ENCODE measurements at regions not wholly inside any gene's neighbourhood (a gene's known extent, or its start where the extent isn't known, plus 50 kb on each side); places are given as distances from the start of the nearest gene placed in this dataset.

GRCh38 chr2:75356865-75357264 lies 157.5 kb upstream of the TACR1 start:
- Histone ChIP-seq H3K9me3 (no peaks in the 10 kb centered on the region), H3K36me3 (no peaks in the 10 kb centered on the region), H3K4me3 (ENCODE audit: low read depth in 1 of 2, low read length in 1 of 2) (no peak overlapping the region), H3K27ac (no peak overlapping the region), H3K27me3 (no peaks in the 10 kb centered on the region), H3K4me1 (ENCODE audit: control insufficient read depth in 1 of 2, insufficient read depth in 1 of 2, low read depth in 1 of 2, low read length in 1 of 2) (no peaks in the 10 kb centered on the region)
- TF ChIP-seq CTCF (IDR thresholded peaks at IDR 0.05): no peak

GRCh38 chr2:75353131-75353530 lies 153.8 kb upstream of the TACR1 start:
- no peaks in the 10 kb centered on the region for H3K9me3 ChIP-seq
- H3K27ac ChIP-seq: no peak overlapping the region
- H3K4me1 ChIP-seq (ENCODE audit: control insufficient read depth in 1 of 2, insufficient read depth in 1 of 2, low read depth in 1 of 2, low read length in 1 of 2): no peaks in the 10 kb centered on the region
- no peaks in the 10 kb centered on the region for H3K27me3 ChIP-seq
- H3K4me3 ChIP-seq (ENCODE audit: low read depth in 1 of 2, low read length in 1 of 2): no peak overlapping the region
- no peaks in the 10 kb centered on the region for H3K36me3 ChIP-seq
- TF ChIP-seq CTCF (IDR thresholded peaks at IDR 0.05): no peak

- no peaks in the 10 kb centered on the region for H3K36me3 ChIP-seq
- no peaks in the 10 kb centered on the region for H3K4me1 ChIP-seq (ENCODE audit: control insufficient read depth in 1 of 2, insufficient read depth in 1 of 2, low read depth in 1 of 2, low read length in 1 of 2)
- H3K27me3 ChIP-seq: no peaks in the 10 kb centered on the region
- H3K27ac ChIP-seq: no peak overlapping the region
- H3K4me3 ChIP-seq (ENCODE audit: low read depth in 1 of 2, low read length in 1 of 2): no peak overlapping the region
- H3K9me3 ChIP-seq: no peaks in the 10 kb centered on the region
- TF ChIP-seq CTCF (IDR thresholded peaks at IDR 0.05): no peak
Measured at GRCh38 chr2:75348307-75348706, 149.0 kb upstream of the TACR1 start.

GRCh38 chr2:75344146-75344545 lies 144.8 kb upstream of the TACR1 start:
- H3K27ac ChIP-seq: no peak overlapping the region
- no peak for TF ChIP-seq CTCF (IDR thresholded peaks at IDR 0.05)

GRCh38 chr2:75342504-75343175 lies 143.3 kb upstream of the TACR1 start:
- H3K4me3 ChIP-seq (ENCODE audit: low read depth in 1 of 2, low read length in 1 of 2): no peak overlapping the region
- no peak overlapping the region for H3K27ac ChIP-seq
- TF ChIP-seq CTCF (IDR thresholded peaks at IDR 0.05): no peak

More at GRCh38 chr2:75344146-75344545, 144.8 kb upstream of the TACR1 start:
- no peaks in the 10 kb centered on the region for H3K9me3 ChIP-seq
- H3K36me3 ChIP-seq: no peaks in the 10 kb centered on the region
- H3K27me3 ChIP-seq: no peaks in the 10 kb centered on the region
- H3K4me3 ChIP-seq (ENCODE audit: low read depth in 1 of 2, low read length in 1 of 2): no peak overlapping the region
- H3K4me1 ChIP-seq (ENCODE audit: control insufficient read depth in 1 of 2, insufficient read depth in 1 of 2, low read depth in 1 of 2, low read length in 1 of 2): no peaks in the 10 kb centered on the region

More at GRCh38 chr2:75342504-75343175, 143.3 kb upstream of the TACR1 start:
- Histone ChIP-seq H3K36me3 (no peaks in the 10 kb centered on the region), H3K4me1 (ENCODE audit: control insufficient read depth in 1 of 2, insufficient read depth in 1 of 2, low read depth in 1 of 2, low read length in 1 of 2) (no peaks in the 10 kb centered on the region), H3K27me3 (no peaks in the 10 kb centered on the region), H3K9me3 (no peaks in the 10 kb centered on the region)

Data from neutrophil (primary cell).